Loucy (cell line): ENCODE measurements at regions not wholly inside any gene's neighbourhood (a gene's known extent, or its start where the extent isn't known, plus 50 kb on each side); places are given as distances from the start of the nearest gene placed in this dataset.

Source experiments
- CTCF ChIP-seq: fragments of 200-600 bp; sonication (generic); conservative IDR thresholded peaks from 2 replicates; pipeline ENCODE4 v1.5.1; 2014; ENCODE audit warnings: mild to moderate bottlenecking, antibody characterized with exemption, low read length
- EZH2phosphoT487 ChIP-seq: fragments of 200-600 bp; IDR thresholded peaks from 2 replicates; pipeline ENCODE4 v1.6.1; 2018; ENCODE audit warnings: antibody characterized with exemption, mild to moderate bottlenecking, moderate library complexity, borderline replicate concordance

DNA sequence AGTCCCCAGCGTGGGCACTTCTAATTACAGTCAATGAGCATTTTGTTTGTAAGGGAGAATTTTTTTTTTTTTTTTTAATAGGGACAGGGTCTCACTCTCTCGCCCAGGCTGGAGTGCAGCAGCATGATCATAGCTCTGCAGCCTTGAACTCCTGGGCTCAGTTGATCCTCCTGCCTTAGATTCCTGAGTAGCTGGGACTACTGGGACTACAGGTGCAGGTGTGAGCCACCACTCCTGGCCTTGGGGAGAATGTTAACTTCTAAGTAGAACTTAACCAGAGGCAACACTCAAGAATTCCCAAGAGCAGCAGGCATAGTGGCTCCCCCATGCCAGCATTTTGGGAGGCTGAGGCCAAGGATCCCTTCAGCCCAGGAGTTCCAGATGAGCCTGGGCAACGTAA lies 52.9 kb upstream of the ZNF217 start:
- no peak for TF ChIP-seq CTCF
- no peak for TF ChIP-seq EZH2phosphoT487
